Right lobe of liver (tissue), 6 donors: ENCODE measurements at regions not wholly inside any gene's neighbourhood (a gene's known extent, or its start where the extent isn't known, plus 50 kb on each side); places are given as distances from the start of the nearest gene placed in this dataset.

Source experiments
- ATAC-seq, 4 donors: fragments of 200-7000 bp; cut with Tn5 transposase; one replicate each; pipeline ENCODE4 v1.9.1; 2020; ENCODE audit warnings: mild to moderate bottlenecking in 4 of 4, moderate library complexity in 4 of 4
- DNase-seq, 3 donors: peaks; one replicate each; pipeline ENCODE4 v3.0.0-alpha.2; 2020
- H3K27ac ChIP-seq, 3 donors: fragments of 200-600 bp; one replicate each; pipeline ENCODE4 v1.8.0; 2022
- H3K27me3 ChIP-seq, 2 donors: fragments of 200-600 bp; one replicate each; pipeline ENCODE4 v1.8.0; 2022
- H3K36me3 ChIP-seq, 4 donors: fragments of 200-600 bp; sonication (generic) in 1 of 4; one replicate each; pipeline versions ENCODE4 v1.5.1 to v1.8.0; 2017 to 2022; ENCODE audit warnings: control low read depth in 1 of 4
- H3K4me1 ChIP-seq, 4 donors: fragments of 200-600 bp; sonication (generic) in 1 of 4; one replicate each; pipeline versions ENCODE4 v1.5.1 to v1.8.0; 2017 to 2022; ENCODE audit warnings: control low read depth in 1 of 4
- H3K4me3 ChIP-seq, 3 donors: fragments of 200-600 bp; one replicate each; pipeline ENCODE4 v1.8.0; 2022
- H3K9me3 ChIP-seq, 4 donors: fragments of 200-600 bp; sonication (generic) in 1 of 4; one replicate each; pipeline versions ENCODE4 v1.5.1 to v1.8.0; 2017 to 2022; ENCODE audit warnings: control low read depth in 1 of 4
- POLR2A ChIP-seq: fragments of 450-650 bp; IDR thresholded peaks from one replicate; pipeline ENCODE4 v1.6.1; 2017; ENCODE audit warnings: antibody characterized with exemption, mild to moderate bottlenecking
- WGBS: methylation state at CpG from one replicate; pipeline ENCODE4 v1.1.6; 2018; ENCODE audit warnings: low coverage, low lambda C conversion rate; ENCODE audit not compliant: insufficient coverage; ENCODE audit errors: missing lambda C conversion rate; 5-methylcytosine and 5-hydroxymethylcytosine counted together
- intact Hi-C, 2 donors: fragments of 100-400 bp; cut with DNase I; formaldehyde crosslinking; loops; one replicate each; pipeline versions ENCODE4 v1.11.2 to v1.14.1; 2022
- TF ChIP-seq, protein P1 (sequence below), 4 donors: fragments of 200-600 bp in 3 of 4; fragments of 450-650 bp in 1 of 4; IDR thresholded peaks; one replicate each; pipeline versions ENCODE4 v1.5.1 to v1.8.0; 2016 to 2022; ENCODE audit warnings: antibody characterized with exemption in 4 of 4, mild to moderate bottlenecking in 2 of 4
- donor health status: DM: no; HTN: yes; CAD: no.
- donor health status: DM: no; HTN: no; CAD: no.
- donor health status: DM: no; HTN: no; CAD: no.
- donor health status: DM: no; HTN: yes; CAD: no.
- donor health status: DM: no; HTN: yes; CAD: no.

- H3K9me3 ChIP-seq, result no peaks in the 10 kb centered on the region
- WGBS, result 2% methylated on average over 4 of the region's 6 CpGs
- H3K4me1 ChIP-seq, result no peaks in the 10 kb centered on the region
- H3K27ac ChIP-seq, result no peak overlapping the region
- H3K4me3 ChIP-seq, result no peak overlapping the region
- DNase-seq (no peak), ATAC-seq (peak; percentile 68 to 77 (median 76))
- H3K27me3 ChIP-seq, result no peaks in the 10 kb centered on the region
- intact Hi-C loops, result loop anchor here (5.0 kb wide), 2 partner anchors 659 to 664 kb away; partner anchors contain the start of gene SAMD5 (in 1 of the 2)
- TF ChIP-seq, protein P1, sequence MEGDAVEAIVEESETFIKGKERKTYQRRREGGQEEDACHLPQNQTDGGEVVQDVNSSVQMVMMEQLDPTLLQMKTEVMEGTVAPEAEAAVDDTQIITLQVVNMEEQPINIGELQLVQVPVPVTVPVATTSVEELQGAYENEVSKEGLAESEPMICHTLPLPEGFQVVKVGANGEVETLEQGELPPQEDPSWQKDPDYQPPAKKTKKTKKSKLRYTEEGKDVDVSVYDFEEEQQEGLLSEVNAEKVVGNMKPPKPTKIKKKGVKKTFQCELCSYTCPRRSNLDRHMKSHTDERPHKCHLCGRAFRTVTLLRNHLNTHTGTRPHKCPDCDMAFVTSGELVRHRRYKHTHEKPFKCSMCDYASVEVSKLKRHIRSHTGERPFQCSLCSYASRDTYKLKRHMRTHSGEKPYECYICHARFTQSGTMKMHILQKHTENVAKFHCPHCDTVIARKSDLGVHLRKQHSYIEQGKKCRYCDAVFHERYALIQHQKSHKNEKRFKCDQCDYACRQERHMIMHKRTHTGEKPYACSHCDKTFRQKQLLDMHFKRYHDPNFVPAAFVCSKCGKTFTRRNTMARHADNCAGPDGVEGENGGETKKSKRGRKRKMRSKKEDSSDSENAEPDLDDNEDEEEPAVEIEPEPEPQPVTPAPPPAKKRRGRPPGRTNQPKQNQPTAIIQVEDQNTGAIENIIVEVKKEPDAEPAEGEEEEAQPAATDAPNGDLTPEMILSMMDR (IDR thresholded peaks at IDR 0.05), result peak; percentile 64 to 75 (median 68)
- TF ChIP-seq POLR2A, result no peak
- H3K36me3 ChIP-seq, result no peaks in the 10 kb centered on the region
Observed at GRCh38 chr6:148166339-148166968, 176.2 kb upstream of the SASH1 start.

GRCh38 chr6:148169706-148170105 is 172.9 kb upstream of the SASH1 start:
- DNase-seq (no peak), ATAC-seq (no peak)
- TF ChIP-seq, protein P1 (IDR thresholded peaks at IDR 0.05), result no peak
- no peak for TF ChIP-seq POLR2A
- H3K27ac ChIP-seq, result no peak overlapping the region
- no peaks in the 10 kb centered on the region for H3K27me3 ChIP-seq
- H3K9me3 ChIP-seq, result no peaks in the 10 kb centered on the region
- no peaks in the 10 kb centered on the region for H3K36me3 ChIP-seq
- H3K4me1 ChIP-seq, result no peaks in the 10 kb centered on the region
- WGBS, result 90% methylated on average over 7 of the region's 8 CpGs
- H3K4me3 ChIP-seq, result no peak overlapping the region
- intact Hi-C loops, result loop anchor here (5.0 to 10.0 kb wide), 4 partner anchors 295 to 667 kb away; partner anchors contain the start of gene SAMD5 (in 1 of the 2)

- no peak for TF ChIP-seq POLR2A
- TF ChIP-seq, protein P1 (IDR thresholded peaks at IDR 0.05), result no peak
- no peaks in the 10 kb centered on the region for H3K4me1 ChIP-seq
- no peaks in the 10 kb centered on the region for H3K9me3 ChIP-seq
- ATAC-seq (no peak), DNase-seq (no peak)
- no peaks in the 10 kb centered on the region for H3K36me3 ChIP-seq
- H3K4me3 ChIP-seq, result no peak overlapping the region
- 88% methylated on average over 1 of the region's 1 CpG for WGBS
- no peak overlapping the region for H3K27ac ChIP-seq
- intact Hi-C loops, result loop anchor here (10.0 kb wide), 2 partner anchors 295 to 305 kb away; no protein-coding TSS in a partner anchor
- H3K27me3 ChIP-seq, result no peaks in the 10 kb centered on the region
Observed at GRCh38 chr6:148170286-148170685, 172.4 kb upstream of the SASH1 start.

DNA sequence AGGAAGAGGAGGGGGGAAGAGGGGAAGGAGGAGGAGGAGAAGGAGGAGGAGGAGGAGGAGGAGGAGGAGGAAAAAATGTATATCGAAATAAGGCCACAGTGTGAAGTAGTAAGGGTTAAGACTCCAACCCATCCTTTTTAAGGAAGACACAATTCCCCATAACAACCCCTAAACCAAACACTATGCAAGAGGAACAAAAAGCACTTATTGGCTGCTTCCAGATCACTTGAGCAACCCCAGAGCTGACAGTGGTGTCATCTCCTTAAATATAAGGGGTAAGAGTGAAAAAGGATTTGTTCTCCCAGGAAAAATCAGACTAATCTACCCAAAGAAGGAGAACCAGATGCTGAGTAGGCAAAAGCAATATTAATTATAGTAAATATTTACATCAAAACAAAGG is 169.1 kb upstream of the SASH1 start:
- H3K4me1 ChIP-seq, result no peaks in the 10 kb centered on the region
- no peak for DNase-seq
- H3K36me3 ChIP-seq, result no peaks in the 10 kb centered on the region
- H3K4me3 ChIP-seq, result no peak overlapping the region
- H3K9me3 ChIP-seq, result no peaks in the 10 kb centered on the region
- 100% methylated on average over 1 of the region's 1 CpG for WGBS
- H3K27ac ChIP-seq, result no peak overlapping the region
- intact Hi-C loops, result loop anchor here (10.0 kb wide), 2 partner anchors 291 to 301 kb away; no protein-coding TSS in a partner anchor
- no peak for TF ChIP-seq POLR2A
- TF ChIP-seq, protein P1 (IDR thresholded peaks at IDR 0.05), result no peak
- no peaks in the 10 kb centered on the region for H3K27me3 ChIP-seq
- no peak for ATAC-seq
